Right lobe of liver (tissue), 4 donors: ENCODE measurements at regions not wholly inside any gene's neighbourhood (a gene's known extent, or its start where the extent isn't known, plus 50 kb on each side); places are given as distances from the start of the nearest gene placed in this dataset.

Experiments used
- POLR2A ChIP-seq: fragments of 450-650 bp; IDR thresholded peaks from one replicate; pipeline ENCODE4 v1.6.1; 2017; ENCODE audit warnings: antibody characterized with exemption, mild to moderate bottlenecking
- TF ChIP-seq, protein P1 (sequence below), 4 donors: fragments of 200-600 bp in 3 of 4; fragments of 450-650 bp in 1 of 4; IDR thresholded peaks; one replicate each; pipeline versions ENCODE4 v1.5.1 to v1.8.0; 2016 to 2022; ENCODE audit warnings: antibody characterized with exemption in 4 of 4, mild to moderate bottlenecking in 2 of 4
- donor health status: DM: no; HTN: no; CAD: no.
- donor health status: DM: no; HTN: no; CAD: no.
- donor health status: DM: no; HTN: yes; CAD: no.

- TF ChIP-seq, protein P1, sequence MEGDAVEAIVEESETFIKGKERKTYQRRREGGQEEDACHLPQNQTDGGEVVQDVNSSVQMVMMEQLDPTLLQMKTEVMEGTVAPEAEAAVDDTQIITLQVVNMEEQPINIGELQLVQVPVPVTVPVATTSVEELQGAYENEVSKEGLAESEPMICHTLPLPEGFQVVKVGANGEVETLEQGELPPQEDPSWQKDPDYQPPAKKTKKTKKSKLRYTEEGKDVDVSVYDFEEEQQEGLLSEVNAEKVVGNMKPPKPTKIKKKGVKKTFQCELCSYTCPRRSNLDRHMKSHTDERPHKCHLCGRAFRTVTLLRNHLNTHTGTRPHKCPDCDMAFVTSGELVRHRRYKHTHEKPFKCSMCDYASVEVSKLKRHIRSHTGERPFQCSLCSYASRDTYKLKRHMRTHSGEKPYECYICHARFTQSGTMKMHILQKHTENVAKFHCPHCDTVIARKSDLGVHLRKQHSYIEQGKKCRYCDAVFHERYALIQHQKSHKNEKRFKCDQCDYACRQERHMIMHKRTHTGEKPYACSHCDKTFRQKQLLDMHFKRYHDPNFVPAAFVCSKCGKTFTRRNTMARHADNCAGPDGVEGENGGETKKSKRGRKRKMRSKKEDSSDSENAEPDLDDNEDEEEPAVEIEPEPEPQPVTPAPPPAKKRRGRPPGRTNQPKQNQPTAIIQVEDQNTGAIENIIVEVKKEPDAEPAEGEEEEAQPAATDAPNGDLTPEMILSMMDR (IDR thresholded peaks at IDR 0.05) = no peak
- TF ChIP-seq POLR2A = no peak
Measured at GRCh38 chr6:142624978-142625715, 319.8 kb downstream of the HIVEP2 start.
